IMR-90 (cell line): ENCODE measurements at regions not wholly inside any gene's neighbourhood (a gene's known extent, or its start where the extent isn't known, plus 50 kb on each side); places are given as distances from the start of the nearest gene placed in this dataset.

Source experiments
- ATAC-seq: fragments of 200-7000 bp; cut with Tn5 transposase; 2 replicates; pipeline ENCODE4 v1.9.1; 2020; ENCODE audit warnings: low read depth, mild to moderate bottlenecking, moderate library complexity
- BruUV-seq: library from RNA; stranded (reverse); fragments of 400-500 nt; replicated peaks from 2 replicates; lab custom pipeline; 2021; lab: Mats Ljungman, UMichigan
- CTCF ChIA-PET: fragments of 300-600 bp; formaldehyde crosslinking; extraction: SDS; loops from one replicate; lab custom pipeline; 2021; ENCODE audit warnings: antibody characterized with exemption; lab: Yijun Ruan, JAX
- POLR2A ChIA-PET: fragments of 300-600 bp; sonication (Branson Sonifier 250); formaldehyde crosslinking; loops from one replicate; lab custom pipeline; 2022; ENCODE audit warnings: antibody characterized with exemption; ENCODE audit not compliant: unreplicated experiment; lab: Charles Lee
- DNase-seq: peaks from one replicate; pipeline ENCODE4 v3.0.0; 2013
- H2AFZ ChIP-seq: replicated peaks from 2 replicates; pipeline ENCODE3; 2013; ENCODE audit warnings: low read length, mild to moderate bottlenecking; ENCODE audit not compliant: poor library complexity
- H2AK5ac ChIP-seq: 2 replicates; pipeline ENCODE4 v1.6.1; 2013; ENCODE audit warnings: low read depth, low read length, inconsistent platforms
- H2AK9ac ChIP-seq: replicated peaks from 2 replicates; pipeline ENCODE3; 2013; ENCODE audit warnings: mild to moderate bottlenecking, low read depth, low read length, moderate library complexity; ENCODE audit not compliant: poor library complexity
- H2BK120ac ChIP-seq: 2 replicates; pipeline ENCODE4 v1.6.1; 2013; ENCODE audit warnings: low read depth, low read length, inconsistent platforms
- H2BK15ac ChIP-seq: 3 replicates; pipeline ENCODE4 v1.6.1; 2013; ENCODE audit warnings: low read depth, low read length, inconsistent platforms
- H2BK20ac ChIP-seq: 2 replicates; pipeline ENCODE4 v1.6.1; 2013; ENCODE audit warnings: low read depth, mild to moderate bottlenecking, inconsistent platforms, low read length, moderate library complexity
- H2BK5ac ChIP-seq: 2 replicates; pipeline ENCODE4 v1.6.1; 2013; ENCODE audit warnings: mild to moderate bottlenecking, low read depth, low read length, inconsistent platforms; ENCODE audit not compliant: poor library complexity, severe bottlenecking
- H3K14ac ChIP-seq: replicated peaks from 2 replicates; pipeline ENCODE4 v1.6.1; 2013; ENCODE audit warnings: low read depth, low read length, inconsistent platforms
- H3K18ac ChIP-seq: 2 replicates; pipeline ENCODE4 v1.6.1; 2013; ENCODE audit warnings: low read depth, low read length, control low read depth
- H3K23ac ChIP-seq: 2 replicates; pipeline ENCODE4 v1.6.1; 2013; ENCODE audit warnings: low read depth, low read length, inconsistent platforms
- H3K27ac ChIP-seq: 2 replicates; pipeline ENCODE4 v1.5.1; 2013; ENCODE audit warnings: mild to moderate bottlenecking, control low read depth, low read length; ENCODE audit not compliant: insufficient read depth
- H3K27me3 ChIP-seq: 2 replicates; pipeline ENCODE4 v1.6.1; 2013; ENCODE audit warnings: low read length; ENCODE audit not compliant: control insufficient read depth, insufficient read depth
- H3K36me3 ChIP-seq: 2 replicates; pipeline ENCODE4 v1.6.1; 2013; ENCODE audit warnings: low read length, mixed read lengths; ENCODE audit not compliant: control insufficient read depth, insufficient read depth
- H3K4ac ChIP-seq: 2 replicates; pipeline ENCODE4 v1.6.1; 2013; ENCODE audit warnings: low read depth, low read length, inconsistent platforms
- H3K4me1 ChIP-seq: 2 replicates; pipeline ENCODE4 v1.6.1; 2013; ENCODE audit warnings: low read length, mixed read lengths; ENCODE audit not compliant: control insufficient read depth, insufficient read depth
- H3K4me2 ChIP-seq: 2 replicates; pipeline ENCODE4 v1.6.1; 2013; ENCODE audit warnings: low read depth, mild to moderate bottlenecking, control low read depth, low read length, moderate library complexity
- H3K4me3 ChIP-seq: 2 replicates; pipeline ENCODE4 v1.5.1; 2013; ENCODE audit warnings: low read depth, mild to moderate bottlenecking, control low read depth, low read length, moderate library complexity; ENCODE audit not compliant: insufficient read depth
- H3K56ac ChIP-seq: 2 replicates; pipeline ENCODE4 v1.6.1; 2013; ENCODE audit warnings: low read length, inconsistent platforms; ENCODE audit not compliant: insufficient read depth; ENCODE audit errors: extremely low read depth
- H3K79me1 ChIP-seq, 2 experiments: 2 replicates each; pipeline ENCODE4 v1.6.1; 2013; ENCODE audit warnings: low read length in 2 of 2, inconsistent platforms in 1 of 2, low read depth in 1 of 2
- H3K9ac ChIP-seq: 2 replicates; pipeline ENCODE4 v1.6.1; 2013; ENCODE audit warnings: low read depth, low read length, control low read depth
- H3K9me1 ChIP-seq: 2 replicates; pipeline ENCODE4 v1.6.1; 2013; ENCODE audit warnings: low read length, inconsistent platforms; ENCODE audit not compliant: insufficient read depth
- H3K9me3 ChIP-seq: 2 replicates; pipeline ENCODE4 v1.6.1; 2013; ENCODE audit warnings: low read length; ENCODE audit not compliant: control insufficient read depth, insufficient read depth
- H4K20me1 ChIP-seq: 2 replicates; pipeline ENCODE4 v1.6.1; 2013; ENCODE audit warnings: low read length, inconsistent platforms; ENCODE audit not compliant: insufficient read depth
- H4K5ac ChIP-seq: 2 replicates; pipeline ENCODE4 v1.6.1; 2013; ENCODE audit warnings: mild to moderate bottlenecking, low read depth, low read length, control low read depth
- H4K8ac ChIP-seq, 2 experiments: 2 replicates each; pipeline ENCODE4 v1.6.1; 2013; ENCODE audit warnings: low read depth in 2 of 2, low read length in 2 of 2, control low read depth in 1 of 2, inconsistent platforms in 1 of 2
- H4K91ac ChIP-seq: 2 replicates; pipeline ENCODE4 v1.6.1; 2013; ENCODE audit warnings: low read depth, low read length, inconsistent platforms; ENCODE audit not compliant: insufficient read depth
- BHLHE40 ChIP-seq: fragments of 150-350 bp; IDR thresholded peaks from 2 replicates; pipeline ENCODE4 v1.6.1; 2016; ENCODE audit warnings: mild to moderate bottlenecking, low read depth, low read length
- CHD1 ChIP-seq: IDR thresholded peaks from 2 replicates; pipeline ENCODE4 v1.6.1; 2012; ENCODE audit warnings: low read depth, low read length, improper control_type of control experiment
- CTCF ChIP-seq: conservative IDR thresholded peaks from 2 replicates; pipeline ENCODE4 v1.5.1; 2012; ENCODE audit warnings: mild to moderate bottlenecking, low read depth, low read length, improper control_type of control experiment
- MAFK ChIP-seq: IDR thresholded peaks from 2 replicates; pipeline ENCODE4 v1.6.1; 2012; ENCODE audit warnings: low read depth, low read length, improper control_type of control experiment
- MAZ ChIP-seq: IDR thresholded peaks from 2 replicates; pipeline ENCODE4 v1.6.1; 2012; ENCODE audit warnings: low read depth, mild to moderate bottlenecking, low read length, improper control_type of control experiment, moderate library complexity, borderline replicate concordance
- MXI1 ChIP-seq: IDR thresholded peaks from 2 replicates; pipeline ENCODE4 v1.6.1; 2012; ENCODE audit warnings: low read depth, mild to moderate bottlenecking, low read length, moderate library complexity, borderline replicate concordance
- RFX5 ChIP-seq: IDR thresholded peaks from 2 replicates; pipeline ENCODE4 v1.8.0; 2012; ENCODE audit warnings: low read depth, mild to moderate bottlenecking, low read length, moderate library complexity
- SMC3 ChIP-seq: fragments of 150-350 bp; IDR thresholded peaks from 2 replicates; pipeline ENCODE4 v1.6.1; 2016; ENCODE audit warnings: low read depth, mild to moderate bottlenecking, antibody characterized with exemption, low read length, moderate library complexity
- USF2 ChIP-seq: fragments of 150-350 bp; IDR thresholded peaks from 2 replicates; pipeline ENCODE4 v1.6.1; 2017; ENCODE audit warnings: mild to moderate bottlenecking, antibody characterized with exemption, low read length, low read depth
- WGBS, 2 experiments: methylation state at CpG; one replicate each; pipeline versions ENCODE4 v1.1.5 to v1.1.7; 2013; ENCODE audit warnings: missing lambda C conversion rate in 2 of 2; ENCODE audit not compliant: insufficient read length in 1 of 2; ENCODE audit errors: extremely low coverage in 2 of 2; 5-methylcytosine and 5-hydroxymethylcytosine counted together
- dilution Hi-C: fragments of 300-500 bp; cut with HindIII; formaldehyde crosslinking; loops from one replicate; pipeline ENCODE4 v1.14.3; 2018; ENCODE audit warnings: low sequenced_read_pairs; ENCODE audit not compliant: unreplicated experiment
- in situ Hi-C: fragments of 300-500 bp; cut with MboI; formaldehyde crosslinking; loops from 3 replicates; pipeline ENCODE4 v1.14.3; 2019; ENCODE audit warnings: low sequenced_read_pairs, inconsistent platforms, mixed read lengths
- intact Hi-C: fragments of 100-400 bp; cut with micrococcal nuclease; formaldehyde crosslinking; loops from 2 replicates; pipeline ENCODE4 v1.10.0; 2022

DNA sequence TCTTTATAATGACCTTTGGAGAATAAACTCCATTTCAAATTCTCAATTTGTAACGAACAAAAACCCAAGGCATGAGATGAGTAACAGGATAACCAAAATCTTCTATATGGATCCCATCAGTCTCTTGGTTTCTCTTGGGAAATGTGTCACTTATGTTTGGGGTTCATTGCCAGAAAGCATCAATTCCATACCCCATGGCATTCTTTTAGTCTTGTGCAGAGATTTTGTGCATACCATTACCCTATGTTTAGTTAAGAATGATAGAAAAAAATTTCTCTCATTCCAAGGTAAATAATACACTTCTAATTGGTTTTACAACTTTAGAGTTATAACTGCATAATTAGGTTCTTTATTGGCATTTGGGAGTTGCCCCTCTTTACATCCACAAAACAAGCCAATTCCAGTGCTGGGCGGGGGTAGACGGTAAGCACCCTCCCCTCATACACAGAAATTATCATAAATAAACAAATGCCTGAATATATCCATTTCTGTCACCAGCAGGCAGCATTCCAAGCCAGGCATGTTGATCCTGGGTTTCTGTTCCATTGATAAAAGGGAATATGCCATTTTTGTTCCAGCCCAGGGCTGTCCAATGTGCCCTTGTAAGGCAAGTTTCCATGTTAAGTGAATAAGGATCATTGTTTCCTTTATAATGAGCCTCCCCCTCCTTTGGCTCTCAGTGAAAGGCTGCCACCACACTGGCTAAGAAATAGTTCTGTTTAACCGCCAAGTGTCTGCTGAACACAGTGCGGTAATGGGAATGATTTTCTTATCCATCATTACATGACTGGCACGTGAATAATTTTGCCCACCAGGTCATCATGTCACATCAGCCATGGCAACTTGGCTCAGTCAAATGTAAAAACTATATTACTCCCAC, 680.1 kb upstream of the ZEB2 start:
- Histone ChIP-seq H3K18ac (no peak overlapping the region), H3K36me3 (no peaks in the 10 kb centered on the region), H2BK120ac (no peak overlapping the region), H3K9me3 (no peaks in the 10 kb centered on the region), H3K4me1 (no peaks in the 10 kb centered on the region), H4K5ac (no peak overlapping the region), H3K4me3 (no peak overlapping the region), H4K8ac (no peak overlapping the region), H2BK5ac (no peak overlapping the region), H3K27me3 (no peaks in the 10 kb centered on the region), H3K56ac (no peak overlapping the region), H3K9ac (no peak overlapping the region), H3K27ac (no peak overlapping the region), H4K20me1 (no peaks in the 10 kb centered on the region), H4K91ac (no peak overlapping the region), H2AK5ac (no peak overlapping the region), H3K9me1 (no peaks in the 10 kb centered on the region), H2AK9ac (no peak overlapping the region), H3K4me2 (no peak overlapping the region), H2BK15ac (no peak overlapping the region), H3K14ac (0 out of 2 replicates have a peak overlapping the region, but pooled peaks have one; percentile 10), H2BK20ac (peak overlapping the region; percentile 49; the same call in 1 of the 2 replicates), H3K23ac (no peak overlapping the region; the same call in 1 of the 2 replicates), H2AFZ (no peak overlapping the region), H3K79me1 (no peaks in the 10 kb centered on the region), H3K4ac (0 out of 2 replicates have a peak overlapping the region, but pooled peaks have one; percentile 29)
- ATAC-seq (peak; percentile 57), DNase-seq (peak; percentile 16)
- WGBS, 2 experiments, result no CpG with 5 or more reads among the region's 6 CpGs
- dilution Hi-C loops, result no loop called here
- CTCF ChIA-PET, result interaction anchor here (0.7 kb wide), 1 partner anchor 79 kb away, joined by 3 read pairs; no protein-coding TSS in a partner anchor
- in situ Hi-C loops, result no loop called here
- intact Hi-C loops, result no loop called here
- POLR2A ChIA-PET, result no interaction called here
- TF ChIP-seq RFX5, result no peak
- no peak for TF ChIP-seq SMC3
- no peak for TF ChIP-seq BHLHE40
- TF ChIP-seq MAFK, result no peak
- no peak for TF ChIP-seq CHD1
- TF ChIP-seq MAZ, result no peak
- no peak for TF ChIP-seq CTCF
- no peak for TF ChIP-seq USF2
- TF ChIP-seq MXI1, result no peak
- no TSS peak for BruUV-seq
